NOMO-1 (cell line): ENCODE measurements at regions not wholly inside any gene's neighbourhood (a gene's known extent, or its start where the extent isn't known, plus 50 kb on each side); places are given as distances from the start of the nearest gene placed in this dataset.
A peak's percentile ranks its signal among the peaks of the same experiment; 100 is the strongest.

Experiments used
- DNase-seq, 2 experiments: peaks; one replicate each; lab custom pipeline; 2025; ENCODE audit not compliant: unreplicated experiment in 2 of 2; lab: John Stamatoyannopoulos, UW

GRCh38 chr5:142509026-142509425 lies 176.9 kb downstream of the FGF1 start:
- DNase-seq: no peak

DNA sequence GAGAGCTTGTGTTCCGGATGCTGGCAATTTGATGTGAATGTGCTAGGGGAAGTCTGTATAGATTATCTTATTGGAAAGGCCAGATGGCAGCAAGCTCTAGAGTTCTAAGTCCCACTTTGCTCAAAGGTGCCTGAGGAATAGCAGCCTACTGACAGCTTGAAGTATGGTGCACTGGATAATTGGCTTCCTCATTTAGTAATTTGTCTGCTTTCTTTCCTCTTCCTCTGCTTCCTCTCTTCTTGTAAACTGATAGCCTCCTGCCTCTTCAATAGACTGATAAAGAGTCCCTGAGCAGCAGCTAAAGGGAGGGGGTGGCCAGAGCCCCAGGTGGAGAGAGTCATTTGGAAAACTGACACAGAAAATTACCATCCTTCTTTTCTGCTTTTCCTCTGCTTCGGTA lies 177.3 kb downstream of the FGF1 start:
- DNase-seq: peak; percentile 21 to 82

- DNase-seq: no peak
Measured at GRCh38 chr5:142507531-142508372, 178.1 kb downstream of the FGF1 start.

- DNase-seq: no peak
Measured at GRCh38 chr5:142506756-142507155, 179.1 kb downstream of the FGF1 start.

GRCh38 chr5:142506046-142506445 lies 179.8 kb downstream of the FGF1 start:
- DNase-seq: no peak

DNA sequence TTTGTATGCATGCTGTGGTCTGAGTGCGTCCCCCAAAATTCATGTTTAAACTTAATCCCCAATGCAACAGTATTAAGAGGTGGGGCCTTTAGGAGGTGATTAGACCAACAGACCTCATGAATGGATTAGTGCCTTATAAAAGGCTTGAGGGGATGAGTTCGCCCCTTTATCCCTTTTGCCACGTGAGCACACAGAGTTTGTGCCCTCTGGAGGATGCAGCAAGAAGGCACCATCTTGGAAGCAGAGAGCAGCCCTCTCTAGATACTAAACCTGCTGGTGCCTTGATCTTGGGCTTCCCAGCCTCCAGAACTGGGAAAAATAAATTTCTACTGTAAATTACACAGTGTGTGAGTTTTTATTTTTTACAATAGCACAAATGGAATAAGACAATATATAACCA lies 177.1 kb upstream of the SPRY4 start:
- DNase-seq: no peak

GRCh38 chr5:142500227-142500905 lies 175.5 kb upstream of the SPRY4 start:
- DNase-seq: no peak

- no peak for DNase-seq
Measured at GRCh38 chr5:142499591-142500226, 174.9 kb upstream of the SPRY4 start.

- DNase-seq: no peak
Measured at GRCh38 chr5:142498298-142498697, 173.5 kb upstream of the SPRY4 start.

GRCh38 chr5:142495531-142495930 lies 170.7 kb upstream of the SPRY4 start:
- no peak for DNase-seq

DNA sequence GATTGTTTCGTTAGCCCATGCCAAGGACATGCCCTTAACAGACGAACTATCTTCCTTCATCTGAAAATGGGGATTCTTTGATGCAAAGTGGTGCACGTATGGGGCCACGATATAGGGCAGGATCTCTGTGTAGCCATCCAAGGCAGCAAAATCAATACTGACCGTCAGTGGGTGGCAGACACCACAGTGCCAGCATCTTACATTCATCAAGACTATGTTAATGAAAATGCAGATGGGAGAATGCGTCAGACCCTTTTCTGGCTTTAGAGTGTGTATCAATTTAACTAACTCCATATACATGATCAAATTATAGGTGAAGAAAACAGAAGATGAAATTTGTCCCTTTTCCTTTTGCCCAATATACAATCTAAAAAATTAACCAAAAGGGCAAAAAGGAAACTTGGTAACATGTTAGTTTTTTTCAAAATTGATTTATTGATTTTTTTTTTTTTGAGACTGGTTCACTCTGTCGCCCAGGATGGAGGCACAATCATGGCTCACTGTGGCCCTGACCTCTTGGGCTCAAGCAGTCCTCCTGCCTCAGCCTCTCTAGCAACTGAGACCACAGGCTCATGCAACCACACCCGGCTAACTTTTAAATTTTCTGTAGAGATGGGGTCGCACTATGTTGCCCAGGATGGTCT lies 169.2 kb upstream of the SPRY4 start:
- DNase-seq: no peak

- no peak for DNase-seq
Measured at GRCh38 chr5:142492781-142493281, 168.0 kb upstream of the SPRY4 start.

DNA sequence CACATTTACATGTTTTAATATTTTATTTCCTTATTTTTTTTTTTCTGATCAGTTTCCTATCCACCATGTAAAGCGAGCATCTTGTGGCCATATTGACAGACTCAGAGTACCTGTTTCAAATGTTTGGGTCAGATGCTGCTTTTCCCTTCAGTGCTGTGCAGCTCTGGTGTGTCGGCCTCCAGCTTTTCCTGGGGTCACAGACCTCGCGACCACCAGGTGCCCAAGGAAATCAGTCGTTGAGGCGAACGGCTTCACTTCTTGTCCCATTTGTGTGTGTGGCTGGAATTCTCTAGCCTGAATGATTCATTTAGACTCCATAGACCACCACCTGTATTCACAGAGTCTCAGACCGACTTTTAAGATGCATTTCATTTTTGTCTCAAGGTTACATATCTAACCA lies 166.9 kb upstream of the SPRY4 start:
- DNase-seq: no peak

- no peak for DNase-seq
Measured at GRCh38 chr5:142491270-142491669, 166.4 kb upstream of the SPRY4 start.

DNA sequence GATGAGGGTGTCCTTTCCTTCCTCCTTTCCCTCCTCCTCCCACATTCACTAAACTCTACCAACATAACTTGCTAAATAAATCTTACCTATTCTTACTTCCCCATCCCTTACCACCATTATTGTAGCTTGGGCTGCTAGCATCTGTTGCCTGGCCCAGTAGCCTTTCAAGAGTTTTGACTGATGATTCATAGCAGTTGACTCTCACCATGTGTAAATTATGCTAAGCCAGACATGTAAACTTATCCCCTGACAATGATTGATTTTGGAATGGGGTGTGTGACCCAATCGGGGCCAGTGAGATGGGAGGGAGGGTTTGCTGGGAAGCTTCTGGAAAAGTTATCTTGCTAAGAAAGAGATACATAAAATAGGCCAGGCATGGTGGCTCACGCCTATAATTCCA lies 161.8 kb upstream of the SPRY4 start:
- no peak for DNase-seq

DNA sequence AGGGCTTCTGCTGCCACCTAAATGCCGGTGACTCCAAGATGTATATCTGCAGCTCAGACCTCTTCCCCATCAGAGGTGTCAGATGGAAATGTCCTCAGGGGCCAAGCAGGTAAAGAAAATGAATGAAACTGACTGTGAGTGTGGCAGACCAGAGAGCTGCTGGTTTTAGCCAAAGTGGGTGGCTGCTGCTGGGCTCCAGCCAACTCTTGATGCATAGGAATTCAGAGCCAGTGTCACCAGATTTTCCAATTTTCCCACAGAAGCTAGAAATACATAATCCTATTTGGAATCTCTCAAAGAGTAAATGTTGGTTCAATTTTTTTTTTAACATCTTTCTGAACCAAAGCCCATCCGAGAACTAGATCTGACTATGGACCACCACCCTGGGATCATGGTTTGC lies 161.2 kb upstream of the SPRY4 start:
- no peak for DNase-seq

DNA sequence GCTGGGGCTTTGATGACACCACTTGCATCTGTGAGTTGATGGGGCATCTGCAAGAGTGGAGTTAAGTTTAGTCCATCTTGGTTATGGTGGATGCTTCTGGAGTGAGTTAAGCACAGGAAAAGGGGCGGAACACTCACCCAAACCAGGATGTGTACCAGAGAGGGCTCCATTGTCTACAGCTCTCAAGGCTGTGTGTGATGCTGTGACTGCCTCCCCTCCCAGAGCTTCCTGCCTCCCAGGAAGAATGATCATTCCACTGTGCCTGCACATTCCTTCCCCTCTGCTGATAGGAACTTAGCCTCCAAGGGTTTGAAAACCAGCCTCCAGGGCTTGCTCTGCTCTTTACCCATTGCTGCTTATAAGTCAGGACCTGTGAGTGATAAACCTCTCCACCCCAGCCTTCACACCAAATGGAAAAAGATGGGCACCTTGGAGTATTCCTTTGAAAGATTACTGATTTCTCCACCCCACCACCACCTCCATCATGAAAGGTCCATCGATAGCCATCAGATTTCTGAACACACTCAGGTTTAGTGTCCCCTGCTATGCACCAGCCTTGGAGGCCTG lies 160.1 kb upstream of the SPRY4 start:
- no peak for DNase-seq

DNA sequence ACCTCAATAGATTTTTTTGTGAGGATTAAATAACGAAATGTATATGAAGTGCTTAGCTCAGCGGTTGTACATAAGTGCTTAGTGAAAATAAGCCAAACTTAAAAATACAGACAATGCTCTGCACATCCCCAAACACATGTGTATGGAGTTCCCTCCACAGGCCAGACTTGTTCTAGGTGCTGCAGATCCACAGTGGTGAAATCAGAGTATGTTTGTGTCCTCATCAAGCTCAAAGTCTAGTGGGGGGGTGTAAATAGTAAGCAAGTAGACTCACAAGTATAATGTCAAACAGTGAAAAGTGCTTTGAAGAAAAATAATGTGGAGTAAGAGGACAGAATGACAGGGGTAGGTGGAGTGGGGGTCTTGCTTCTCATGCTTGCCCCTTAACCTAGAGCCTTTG lies 157.4 kb upstream of the SPRY4 start:
- no peak for DNase-seq

- DNase-seq: no peak
Measured at GRCh38 chr5:142481410-142481809, 156.6 kb upstream of the SPRY4 start.

DNA sequence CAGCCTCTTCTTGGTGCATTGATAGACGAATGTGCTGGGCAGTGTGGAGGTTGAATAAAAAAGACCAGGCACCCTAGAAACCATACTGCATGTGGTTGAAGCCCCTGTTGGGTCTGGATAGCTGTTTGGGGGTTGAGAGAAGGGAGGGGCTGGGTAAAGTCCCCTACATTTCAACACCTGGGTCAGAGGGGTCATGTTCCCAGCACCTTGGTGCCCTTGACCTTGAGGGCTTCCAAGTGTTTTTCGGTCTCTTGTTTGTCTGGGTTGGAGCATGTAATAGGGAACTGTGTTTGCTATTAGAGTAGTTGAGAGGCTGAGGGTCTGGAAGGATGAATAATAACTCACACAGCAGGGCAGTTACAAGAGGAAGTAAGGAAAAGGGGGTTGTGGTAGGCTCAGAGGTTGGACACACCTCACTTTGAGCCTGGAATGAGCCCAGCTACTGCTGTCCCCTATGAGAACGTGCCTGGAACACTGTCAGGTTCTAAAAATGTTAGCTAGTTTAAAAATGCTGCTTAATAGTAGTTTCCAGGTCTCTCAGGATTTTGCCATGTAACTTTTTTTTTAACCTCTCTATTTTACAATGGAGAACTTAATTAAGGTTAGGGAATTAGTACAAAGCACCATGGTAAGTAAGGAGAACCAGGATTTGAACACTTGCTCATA lies 155.2 kb upstream of the SPRY4 start:
- DNase-seq: no peak
